GM12891 (cell line): ENCODE measurements at regions not wholly inside any gene's neighbourhood (a gene's known extent, or its start where the extent isn't known, plus 50 kb on each side); places are given as distances from the start of the nearest gene placed in this dataset.

ENCODE experiments used
- PAX5 ChIP-seq: IDR thresholded peaks from 2 replicates; pipeline ENCODE4 v1.6.1; 2011; ENCODE audit warnings: low read length, moderate library complexity, mild to moderate bottlenecking; ENCODE audit not compliant: insufficient read depth, severe bottlenecking
- POLR2AphosphoS5 ChIP-seq: IDR thresholded peaks from 2 replicates; pipeline ENCODE4 v1.6.1; 2011; ENCODE audit warnings: low read depth, low read length, control low read depth

DNA sequence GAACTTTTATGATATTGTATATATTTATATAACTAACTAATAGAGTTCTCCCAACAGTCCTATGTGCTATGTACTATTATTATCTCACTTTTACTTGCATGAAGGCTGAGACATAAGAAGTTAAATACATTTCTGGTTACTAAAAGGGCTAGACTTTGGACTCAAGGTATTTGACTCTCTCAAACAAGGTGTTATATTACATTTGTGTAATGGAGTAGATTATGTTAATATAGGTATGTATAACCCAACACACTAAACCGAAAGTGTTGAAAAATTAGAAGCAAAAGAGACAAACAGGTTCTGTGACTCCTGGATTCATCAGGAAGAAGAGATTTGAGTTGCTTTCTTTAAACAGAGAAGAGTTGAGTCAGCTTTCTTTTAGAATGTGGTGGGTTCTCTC is 733.6 kb upstream of the ZEB2 start:
- TF ChIP-seq POLR2AphosphoS5 = no peak
- no peak for TF ChIP-seq PAX5
